ENCODE measurements at regions not wholly inside any gene's neighbourhood (a gene's known extent, or its start where the extent isn't known, plus 50 kb on each side); places are given as distances from the start of the nearest gene placed in this dataset.

- TF ChIP-seq NR2C2 (CRISPR knock-in tag; IDR thresholded peaks at IDR 0.05) = no peak
- TF ChIP-seq CTCF (IDR thresholded peaks at IDR 0.05) = no peak
- TF ChIP-seq ZNF317 (CRISPR knock-in tag; IDR thresholded peaks at IDR 0.05; ENCODE audit: borderline replicate concordance, low read depth) = no peak
- no peak for TF ChIP-seq ZNF138 (CRISPR knock-in tag; conservative IDR thresholded peaks at IDR 0.05)
- no peak for TF ChIP-seq JUN (CRISPR knock-in tag; IDR thresholded peaks at IDR 0.05)
- no peak for TF ChIP-seq IRF1 (CRISPR knock-in tag; IDR thresholded peaks at IDR 0.05)
- no peak for TF ChIP-seq ZNF281 (CRISPR knock-in tag; IDR thresholded peaks at IDR 0.05)
- no peak for TF ChIP-seq CBFB (CRISPR knock-in tag; IDR thresholded peaks at IDR 0.05; ENCODE audit: low read depth)
- TF ChIP-seq ZNF121 (CRISPR knock-in tag; IDR thresholded peaks at IDR 0.05) = no peak
- TF ChIP-seq ELF4 (CRISPR knock-in tag; IDR thresholded peaks at IDR 0.05; ENCODE audit: low read depth) = no peak
- TF ChIP-seq FOXK1 (CRISPR knock-in tag; IDR thresholded peaks at IDR 0.05) = no peak
- TF ChIP-seq E2F5 (CRISPR knock-in tag; IDR thresholded peaks at IDR 0.05) = no peak
- TF ChIP-seq, protein P1, sequence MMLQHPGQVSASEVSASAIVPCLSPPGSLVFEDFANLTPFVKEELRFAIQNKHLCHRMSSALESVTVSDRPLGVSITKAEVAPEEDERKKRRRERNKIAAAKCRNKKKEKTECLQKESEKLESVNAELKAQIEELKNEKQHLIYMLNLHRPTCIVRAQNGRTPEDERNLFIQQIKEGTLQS (CRISPR knock-in tag; conservative IDR thresholded peaks at IDR 0.05) = no peak
These were observed 85.4 kb upstream of the TMEM260 start for GRCh38 chr14:56494167-56494566.

All from WTC11 (cell line).